GM21360 (cell line): ENCODE measurements at regions not wholly inside any gene's neighbourhood (a gene's known extent, or its start where the extent isn't known, plus 50 kb on each side); places are given as distances from the start of the nearest gene placed in this dataset.

Source experiments
- ATAC-seq: cut with Tn5 transposase; IDR thresholded peaks from one replicate; pipeline ENCODE4 v1.9.1; 2021; ENCODE audit warnings: mild to moderate bottlenecking, moderate library complexity; ENCODE audit not compliant: unreplicated experiment

DNA sequence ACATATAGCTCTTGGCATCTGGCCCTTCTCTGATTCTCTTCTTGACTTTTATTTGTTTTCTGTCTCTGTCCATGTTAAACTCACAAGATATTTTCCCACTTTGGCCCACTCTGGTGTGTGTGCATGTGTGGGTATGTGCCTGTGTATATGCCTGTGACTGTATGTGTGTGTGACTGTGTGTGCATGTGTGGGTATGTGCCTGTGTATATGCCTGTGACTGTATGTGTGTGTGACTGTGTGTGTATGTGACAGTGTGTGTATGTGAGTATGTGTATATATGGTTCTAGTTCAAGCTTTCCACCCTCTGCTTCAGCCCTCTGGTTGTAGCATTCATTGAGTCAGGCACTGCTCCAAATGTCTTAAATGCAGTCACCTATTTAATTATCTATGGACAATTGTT, 88.6 kb upstream of the GGTLC1 start:
- ATAC-seq, result no peak

DNA sequence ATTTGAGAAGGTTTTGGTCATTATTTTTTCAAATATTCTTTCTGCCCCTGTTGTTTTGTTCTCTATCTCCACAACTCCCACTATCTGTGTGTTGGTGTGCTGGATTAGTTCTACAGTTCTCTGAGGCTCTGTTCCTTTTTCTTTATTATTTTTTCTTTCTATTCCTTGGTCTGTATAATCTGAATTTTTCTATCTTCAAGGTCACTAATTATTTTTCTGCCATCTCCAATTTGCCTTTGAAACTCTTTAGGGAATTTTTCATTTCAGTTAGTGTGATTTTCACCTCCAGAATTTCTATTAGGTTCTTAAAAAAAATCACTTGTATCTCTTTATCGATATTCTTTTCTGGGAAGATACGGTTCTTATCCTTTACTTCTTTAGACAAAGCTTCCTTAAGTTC, 82.1 kb upstream of the GGTLC1 start:
- ATAC-seq, result no peak

DNA sequence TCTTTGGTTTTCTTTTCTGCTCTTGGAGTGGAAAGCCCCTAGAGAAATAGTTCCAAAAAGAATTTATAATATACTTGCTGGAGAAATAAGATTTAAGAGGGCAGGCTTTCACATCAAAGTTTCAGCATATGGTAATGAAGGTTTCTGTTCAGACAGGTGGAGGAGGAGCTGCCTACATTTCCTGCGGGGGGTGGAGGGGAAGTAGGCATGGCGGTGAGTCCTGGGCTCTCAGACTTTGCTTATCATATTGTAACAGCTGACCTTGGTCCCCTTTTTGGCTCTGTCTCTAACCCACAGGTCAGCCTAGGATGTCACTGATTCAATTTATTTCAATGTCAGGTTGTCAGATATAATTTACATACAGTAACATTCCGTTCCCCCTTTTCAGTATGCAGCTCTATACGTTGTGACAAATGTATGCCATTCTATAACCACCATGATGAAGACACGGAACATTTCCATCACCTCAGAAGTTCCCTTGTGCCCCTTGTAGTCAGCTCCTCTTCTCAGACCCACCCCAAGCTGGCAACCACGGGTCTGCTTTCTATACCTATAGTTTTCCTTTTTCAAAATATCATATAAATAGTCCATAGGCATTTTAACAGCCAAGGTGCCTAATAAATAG, 77.6 kb upstream of the GGTLC1 start:
- ATAC-seq, result no peak

DNA sequence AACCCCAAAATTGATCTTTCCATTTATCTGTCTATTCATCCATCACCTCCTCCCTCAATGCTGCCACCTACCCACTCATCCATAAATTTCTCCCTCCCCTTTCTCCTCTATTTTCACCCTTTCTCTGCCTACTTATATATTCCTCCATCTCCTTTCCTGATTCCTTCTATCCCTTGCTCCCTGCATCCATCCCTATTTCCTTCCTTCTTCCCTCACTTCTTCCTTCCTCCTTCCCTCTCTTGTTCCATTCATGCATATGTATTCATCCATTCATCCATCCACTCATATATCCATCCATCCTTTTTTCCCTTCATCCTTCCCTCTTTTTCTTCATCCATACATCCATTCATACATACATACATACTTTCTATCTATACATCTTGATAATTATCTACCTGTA, 76.3 kb upstream of the GGTLC1 start:
- no peak for ATAC-seq

DNA sequence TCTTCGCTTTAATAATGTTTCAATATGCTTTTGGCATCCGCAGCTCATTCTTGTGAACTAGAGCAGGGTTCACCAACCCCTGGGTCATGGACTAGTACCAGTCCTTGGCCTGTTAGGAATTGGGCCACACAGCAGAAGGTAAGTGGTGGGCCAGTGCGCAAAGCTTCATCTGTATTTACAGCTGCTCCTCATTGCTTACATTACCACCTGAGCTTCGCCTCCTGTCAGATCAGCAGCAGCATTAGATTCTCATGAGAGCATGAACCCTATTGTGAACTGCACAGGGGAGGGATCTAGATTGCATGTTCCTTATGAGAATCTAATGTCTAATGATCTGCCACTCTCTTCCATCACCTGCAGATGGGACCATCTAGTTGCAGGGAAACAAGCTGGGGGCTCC, 75.5 kb upstream of the GGTLC1 start:
- ATAC-seq, result no peak

DNA sequence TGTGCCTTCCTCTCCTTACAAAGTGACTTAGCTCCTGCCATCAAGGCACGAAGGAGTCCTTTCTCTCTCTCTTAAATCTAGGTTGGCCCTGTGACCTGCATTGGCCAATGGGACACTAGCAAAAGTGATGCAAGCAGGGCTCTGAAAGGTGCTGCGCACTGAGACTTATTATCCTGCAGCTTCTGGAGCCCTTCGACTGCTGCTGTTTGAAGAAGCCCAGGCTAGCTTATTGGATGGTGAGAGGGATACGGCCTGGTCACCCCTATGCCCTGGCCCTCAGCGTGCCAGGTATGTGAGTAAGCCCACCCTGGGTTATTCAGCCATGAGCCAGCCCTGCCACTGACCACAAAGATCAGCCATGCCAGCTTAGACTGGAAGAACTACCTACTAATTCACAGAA, 74.5 kb upstream of the GGTLC1 start:
- ATAC-seq, result no peak

DNA sequence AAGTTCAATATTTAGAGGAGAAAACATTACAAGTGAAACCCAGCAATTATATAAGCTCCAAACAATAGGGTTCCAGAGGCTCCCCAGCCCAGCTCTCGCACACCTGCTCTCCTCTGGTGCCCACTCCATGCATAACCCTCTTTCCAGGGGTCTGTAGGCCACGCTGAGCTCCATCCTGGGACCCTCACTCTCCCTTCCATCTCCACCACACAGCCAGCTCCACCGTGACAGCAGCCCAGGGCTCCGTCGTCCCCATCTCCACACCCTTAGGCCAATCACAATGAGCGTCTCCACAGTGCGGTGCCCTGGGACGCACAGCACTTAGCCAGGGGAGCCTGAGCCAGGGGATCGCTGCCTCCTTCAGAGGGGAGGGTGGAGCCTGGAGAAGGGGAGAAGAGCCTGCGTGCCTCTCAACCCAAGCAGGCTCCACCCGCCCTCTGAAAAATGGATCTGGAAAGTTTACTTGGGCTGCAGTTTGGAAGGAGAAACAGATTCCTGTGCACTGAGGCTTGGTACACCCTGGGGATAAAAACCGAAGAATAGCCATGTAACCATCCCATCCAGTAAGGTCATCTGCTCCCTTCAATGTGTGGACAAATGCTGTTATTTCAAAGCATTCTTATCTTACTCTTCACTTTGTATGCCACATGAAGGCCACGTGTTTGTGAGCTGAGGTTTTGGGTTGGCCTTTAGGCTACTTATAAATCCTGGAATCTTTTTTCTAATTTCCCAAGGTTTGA, 72.4 kb upstream of the GGTLC1 start:
- no peak for ATAC-seq

DNA sequence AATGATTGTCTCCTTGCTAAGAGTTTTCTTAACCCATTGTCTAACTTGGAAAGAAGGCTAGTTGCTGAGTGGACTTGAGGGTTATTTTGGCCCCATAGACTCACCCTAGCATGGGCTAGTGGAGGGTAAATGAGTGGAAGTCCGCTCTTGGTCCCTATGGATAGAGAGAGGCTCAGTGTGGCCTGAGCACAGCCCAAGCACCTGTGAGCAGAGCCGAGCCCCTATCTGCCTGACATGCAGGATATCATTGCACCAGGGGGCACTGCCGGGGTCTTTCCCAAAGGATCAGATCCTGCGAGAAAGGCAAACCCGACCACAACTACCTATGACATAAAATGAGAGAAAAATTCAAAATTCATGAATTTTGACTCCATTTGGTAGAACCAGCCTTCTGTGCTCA, 70.6 kb upstream of the GGTLC1 start:
- ATAC-seq, result no peak

DNA sequence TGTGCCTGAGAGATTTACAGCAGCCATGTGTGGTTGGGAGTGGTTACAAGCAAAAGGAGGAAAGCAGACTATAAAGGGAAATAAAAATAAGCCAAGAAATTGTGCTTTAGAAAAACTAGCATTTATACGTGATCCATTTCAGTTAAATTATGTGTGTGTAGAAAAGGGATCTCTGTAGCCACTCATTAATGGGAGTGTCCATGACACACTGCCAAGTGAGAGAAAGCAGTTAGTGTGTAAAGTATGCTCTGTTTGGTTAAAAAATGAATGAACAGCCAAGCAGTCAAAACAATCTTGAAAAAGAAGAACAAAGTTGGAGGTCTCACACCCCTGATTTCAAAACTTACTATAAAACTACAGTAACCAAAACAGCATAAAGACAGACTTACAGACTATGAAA, 67.9 kb upstream of the GGTLC1 start:
- no peak for ATAC-seq

DNA sequence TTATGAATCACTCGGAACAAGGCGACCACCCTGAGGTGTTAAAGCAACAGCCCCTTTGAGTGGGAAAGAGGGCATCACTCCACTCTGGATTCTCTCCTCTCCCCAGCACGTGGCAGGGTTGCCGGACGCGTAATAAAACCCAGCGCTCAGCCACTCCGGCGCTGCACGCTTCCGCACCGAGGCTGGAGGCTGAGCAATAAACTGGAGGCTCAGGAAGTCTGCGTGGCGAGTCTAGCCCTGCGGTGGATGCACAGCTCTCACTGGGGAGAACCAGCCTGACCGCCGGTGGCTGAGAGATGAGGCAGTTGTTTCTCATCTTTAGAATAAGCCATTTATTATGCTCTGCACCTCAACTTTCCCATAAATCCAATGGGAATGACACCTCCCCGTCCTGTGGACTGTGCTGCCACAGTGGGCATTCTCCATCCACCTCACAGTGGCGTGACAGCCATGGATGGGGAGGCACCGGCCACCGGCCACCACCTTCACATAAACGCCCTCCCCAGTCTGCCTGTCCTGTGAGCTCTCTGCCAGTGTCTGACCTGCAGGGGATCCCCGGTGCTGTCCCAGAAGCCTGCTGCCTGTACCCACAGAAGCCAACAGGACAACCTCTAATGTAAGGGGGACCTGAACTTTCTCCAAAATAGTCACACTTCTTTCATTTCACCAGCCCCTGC, 64.2 kb upstream of the GGTLC1 start:
- ATAC-seq, result no peak

DNA sequence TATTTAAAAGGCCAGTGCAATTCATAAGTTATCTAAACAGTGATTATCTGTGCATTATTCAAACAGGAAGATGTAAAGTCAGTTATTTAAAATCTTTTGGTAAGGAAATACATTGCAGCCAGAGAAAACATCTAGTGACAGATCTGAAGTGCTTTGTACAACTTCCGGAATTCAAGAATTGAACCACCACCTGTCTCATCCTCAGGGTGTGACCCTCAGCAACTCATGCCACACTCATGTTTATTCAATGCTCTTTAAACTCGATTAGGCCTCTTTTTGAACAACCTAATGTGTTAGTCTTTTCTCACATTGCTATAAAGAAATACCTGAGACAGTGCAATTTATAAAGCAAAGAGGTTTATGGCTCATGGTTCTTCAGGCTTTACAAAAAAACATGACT, 62.6 kb upstream of the GGTLC1 start:
- no peak for ATAC-seq

DNA sequence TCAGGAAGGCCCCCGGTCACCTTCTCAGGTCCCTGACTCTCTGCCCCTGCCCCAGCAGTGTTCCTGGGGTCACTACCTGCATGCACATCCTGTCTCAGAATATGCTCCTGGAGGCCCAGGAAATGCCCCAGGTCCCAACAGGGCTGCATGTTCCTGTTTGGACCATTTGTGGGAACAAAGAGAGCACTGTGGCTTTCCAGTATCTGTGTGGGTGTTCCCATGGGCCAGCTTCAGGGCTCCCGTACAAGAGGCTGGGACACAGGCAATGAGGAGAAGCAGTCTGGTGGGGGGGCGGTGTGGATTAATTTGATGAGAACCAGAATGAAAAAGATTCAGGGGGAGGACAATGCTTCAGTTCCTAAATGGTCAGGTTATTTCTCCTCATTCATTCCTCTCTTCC, 61.5 kb upstream of the GGTLC1 start:
- no peak for ATAC-seq

DNA sequence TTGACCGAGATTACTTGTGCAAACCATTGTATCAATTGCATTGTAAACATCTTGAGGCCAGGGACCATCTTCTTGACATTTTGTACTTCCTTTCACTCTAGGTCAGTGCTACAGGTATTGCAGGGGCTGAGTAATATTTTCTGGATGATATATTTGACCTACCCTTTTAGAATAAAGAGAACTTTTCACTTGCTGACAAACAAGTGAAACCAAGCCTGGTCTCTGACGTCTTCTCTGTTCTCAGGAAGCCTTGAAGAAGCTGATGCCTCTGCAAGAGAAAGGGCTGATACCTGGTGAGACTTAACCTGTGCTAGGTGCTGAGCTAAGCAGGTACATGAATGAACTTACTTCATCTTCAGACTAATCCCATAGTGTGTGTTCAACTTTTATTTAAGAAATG, 60.5 kb upstream of the GGTLC1 start:
- no peak for ATAC-seq

DNA sequence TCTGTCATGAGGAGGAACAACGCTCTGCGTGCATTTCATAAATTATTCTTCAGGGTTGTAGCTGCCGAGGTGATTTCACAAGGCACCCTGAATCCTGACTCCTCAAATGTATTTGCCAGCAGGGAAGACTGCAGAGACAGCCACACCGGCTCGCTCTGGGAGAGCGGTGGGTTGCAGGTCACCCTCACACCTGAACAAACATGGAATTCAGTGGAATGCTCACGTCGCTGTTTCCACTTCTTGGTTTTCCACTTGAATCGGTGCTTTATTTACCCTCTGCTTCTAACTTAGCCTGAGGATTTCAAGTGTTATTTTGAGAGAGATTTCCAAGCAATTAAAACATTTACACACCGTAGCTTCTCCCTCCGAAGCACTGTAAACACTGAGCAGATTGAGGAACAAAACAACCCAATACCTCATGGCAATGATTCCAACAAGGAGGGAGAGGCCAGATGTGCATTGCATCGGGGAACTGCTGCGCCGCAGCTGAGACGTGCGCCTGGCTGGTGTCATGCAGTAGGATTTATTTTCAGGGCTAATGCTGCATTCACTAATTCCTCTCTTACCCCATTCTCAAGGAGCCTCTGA, 59.5 kb upstream of the GGTLC1 start:
- no peak for ATAC-seq

DNA sequence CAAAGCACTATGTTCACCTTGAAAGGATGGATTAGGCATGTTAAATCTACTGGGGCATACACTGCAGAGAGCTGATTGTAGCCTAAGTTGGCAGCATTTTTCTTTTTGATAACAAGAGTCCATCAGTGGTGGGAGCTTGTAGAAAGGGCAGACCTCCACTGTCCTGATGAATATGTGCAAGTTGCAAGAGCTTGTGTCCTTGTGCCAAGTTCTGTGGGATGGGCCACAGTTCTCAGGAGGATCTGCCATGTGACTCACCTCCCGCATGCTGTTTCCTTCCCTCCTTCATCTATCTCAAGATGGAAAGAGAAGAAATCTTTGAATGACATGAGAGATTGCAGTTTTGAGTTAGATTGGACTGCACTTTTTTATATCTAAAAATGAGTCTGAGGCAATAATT, 58.3 kb upstream of the GGTLC1 start:
- no peak for ATAC-seq

DNA sequence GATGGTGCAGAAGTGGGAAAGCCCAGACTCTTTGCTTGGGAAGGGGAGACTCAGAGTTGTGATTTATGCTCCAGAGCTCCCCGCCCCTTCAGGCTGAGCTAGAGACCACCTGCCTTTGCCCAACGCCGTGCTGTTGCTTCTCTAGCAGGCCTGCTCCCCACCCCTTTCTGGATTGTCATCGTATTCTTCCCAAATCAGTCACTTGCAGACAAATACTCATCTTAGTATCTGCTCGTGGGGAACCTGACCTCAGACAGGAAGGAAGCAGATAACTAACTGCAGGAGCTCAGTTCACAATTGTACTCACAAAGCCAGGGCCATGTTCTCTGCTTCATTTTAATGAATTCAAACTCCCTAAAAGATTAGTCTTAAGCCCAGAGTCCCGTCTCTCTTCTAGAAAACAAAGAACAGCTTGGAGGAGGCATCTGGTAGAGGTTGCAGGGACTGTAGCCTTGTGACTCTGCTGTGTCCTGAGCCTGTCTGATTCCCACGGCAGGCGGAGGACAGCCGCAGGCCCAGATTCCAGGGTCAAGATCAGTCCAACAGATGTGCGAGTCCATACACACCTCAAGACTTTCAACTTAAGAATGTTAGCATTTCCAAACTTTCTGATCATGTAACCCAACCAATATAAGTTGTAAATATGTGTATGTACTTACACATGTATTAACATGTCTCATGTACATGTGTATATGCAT, 57.2 kb upstream of the GGTLC1 start:
- no peak for ATAC-seq

DNA sequence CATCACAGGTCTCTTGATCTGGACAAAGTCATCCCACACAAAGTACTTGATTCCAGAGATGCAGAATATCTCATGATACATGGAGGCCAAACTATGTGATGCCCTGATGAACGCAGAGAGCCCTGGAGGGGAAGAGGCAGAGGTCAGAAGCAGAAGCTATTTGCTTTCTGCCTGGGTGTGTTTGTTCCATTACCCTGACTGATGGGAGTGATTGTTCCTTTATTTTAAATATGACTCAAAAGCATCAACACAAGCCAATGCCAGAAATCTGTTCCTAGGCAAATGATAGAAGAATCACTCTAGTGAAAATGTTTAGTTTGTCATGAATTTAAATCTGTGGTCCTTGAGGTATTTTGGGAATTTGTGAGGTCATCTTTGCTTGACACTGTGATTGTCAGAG, 54.7 kb upstream of the GGTLC1 start:
- ATAC-seq, result no peak

DNA sequence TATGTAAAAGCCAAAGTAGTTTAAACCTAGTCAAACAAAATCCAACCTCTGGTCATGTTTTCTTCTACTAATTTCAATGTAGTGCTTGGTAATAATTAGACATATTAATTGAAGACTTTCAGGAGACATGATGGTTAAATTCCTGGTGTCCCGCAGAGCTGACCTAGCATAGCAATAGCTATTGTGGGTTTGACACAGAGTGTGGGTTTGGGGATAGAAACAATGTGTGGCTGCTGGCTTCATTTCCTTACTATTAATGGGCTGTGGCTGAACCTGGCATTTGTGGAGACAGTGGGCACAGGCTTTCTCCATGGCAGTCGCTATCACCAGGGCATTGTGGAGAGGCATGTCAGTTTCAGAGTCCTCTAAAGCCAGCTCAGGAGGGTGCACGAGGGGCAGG, 54.1 kb upstream of the GGTLC1 start:
- ATAC-seq, result no peak

DNA sequence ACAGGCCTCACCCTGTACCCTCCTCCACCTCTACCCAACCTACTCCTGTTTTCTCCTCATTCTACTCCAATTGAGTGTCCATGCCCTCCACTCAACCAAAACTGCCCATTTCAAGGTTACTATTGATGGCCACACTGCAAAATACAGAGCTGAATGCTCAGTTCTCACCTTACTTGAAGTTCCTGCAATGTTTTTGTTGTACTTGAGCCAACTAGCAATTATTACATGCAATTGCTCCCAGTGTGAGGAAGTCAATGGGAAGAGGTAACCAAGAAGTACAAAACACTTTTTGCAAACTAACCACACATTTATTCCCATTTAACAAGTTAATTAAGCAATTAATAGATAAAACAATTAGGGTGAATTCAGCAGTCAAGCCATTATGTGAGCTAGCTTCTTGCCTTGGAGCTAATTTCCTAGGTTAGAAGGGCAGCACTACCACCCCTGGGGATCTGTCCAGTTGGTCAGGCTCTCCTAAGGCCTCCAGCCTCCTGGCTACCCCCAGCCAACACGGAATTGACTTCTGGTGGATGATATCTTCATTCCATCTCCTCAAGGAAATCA, 52.4 kb upstream of the GGTLC1 start:
- ATAC-seq, result no peak

DNA sequence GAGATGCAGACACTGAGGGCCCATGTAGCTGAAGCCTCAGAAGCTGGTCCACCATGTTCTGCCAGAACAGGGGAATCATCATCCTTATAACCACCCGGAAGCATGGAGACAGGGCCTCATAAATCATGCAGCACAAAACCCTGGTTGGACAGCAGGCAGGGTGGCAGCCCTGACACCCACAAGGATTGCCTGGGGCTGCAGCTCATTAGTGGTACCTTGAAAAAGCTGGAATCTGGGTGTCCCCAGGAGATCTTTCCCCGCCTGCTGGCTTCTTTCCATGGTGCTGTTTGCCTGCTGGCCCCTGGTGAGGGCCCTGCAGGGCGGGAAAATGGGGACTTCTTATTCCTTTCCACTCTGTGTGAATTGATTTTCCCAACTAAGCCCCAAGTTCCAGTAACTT, 50.6 kb upstream of the GGTLC1 start:
- no peak for ATAC-seq
